HL-60 (cell line): ENCODE measurements at regions not wholly inside any gene's neighbourhood (a gene's known extent, or its start where the extent isn't known, plus 50 kb on each side); places are given as distances from the start of the nearest gene placed in this dataset.

Experiments
- GABPA ChIP-seq: IDR thresholded peaks from 2 replicates; pipeline ENCODE4 v1.6.1; 2012; ENCODE audit warnings: low read depth
- POLR2AphosphoS5 ChIP-seq: IDR thresholded peaks from 2 replicates; pipeline ENCODE4 v1.6.1; 2012; ENCODE audit warnings: low read depth
- TF ChIP-seq, protein P1 (sequence below): IDR thresholded peaks from one replicate; pipeline ENCODE4 v1.5.1; 2011; ENCODE audit warnings: low read length, control low read depth, inconsistent platforms; ENCODE audit not compliant: insufficient read depth
- TF ChIP-seq, protein P2 (sequence below): IDR thresholded peaks from 2 replicates; pipeline ENCODE4 v1.6.1; 2012; ENCODE audit warnings: low read depth; ENCODE audit not compliant: insufficient replicate concordance

DNA sequence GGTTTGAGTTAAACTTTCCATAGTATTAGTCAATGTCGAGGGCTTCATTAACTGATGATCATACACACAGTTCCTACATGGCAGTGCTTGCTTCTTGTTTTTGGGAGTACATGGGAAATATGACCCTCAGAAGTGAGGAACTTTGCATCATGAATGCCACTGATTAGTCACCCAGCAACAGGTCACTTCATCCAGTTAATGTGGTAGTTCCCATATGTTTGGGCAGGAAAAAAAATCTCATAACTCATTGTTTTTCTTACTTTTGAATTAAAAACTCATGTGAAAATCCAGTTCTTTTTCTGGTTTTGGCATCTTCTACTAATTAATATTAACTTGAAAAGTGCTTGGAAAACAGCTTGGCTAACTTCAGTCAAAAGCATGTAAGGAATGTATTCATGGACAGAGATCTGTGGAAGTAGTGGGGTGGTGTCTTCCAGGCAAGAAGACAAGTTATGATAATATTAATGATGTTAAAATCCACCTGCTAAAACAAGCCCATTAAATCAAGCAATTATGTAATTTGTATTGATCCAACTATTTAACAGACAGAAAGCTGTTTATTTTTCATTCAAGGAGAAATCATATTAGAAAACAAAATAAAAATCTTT is 309.1 kb upstream of the NAV3 start:
- TF ChIP-seq, protein P1, sequence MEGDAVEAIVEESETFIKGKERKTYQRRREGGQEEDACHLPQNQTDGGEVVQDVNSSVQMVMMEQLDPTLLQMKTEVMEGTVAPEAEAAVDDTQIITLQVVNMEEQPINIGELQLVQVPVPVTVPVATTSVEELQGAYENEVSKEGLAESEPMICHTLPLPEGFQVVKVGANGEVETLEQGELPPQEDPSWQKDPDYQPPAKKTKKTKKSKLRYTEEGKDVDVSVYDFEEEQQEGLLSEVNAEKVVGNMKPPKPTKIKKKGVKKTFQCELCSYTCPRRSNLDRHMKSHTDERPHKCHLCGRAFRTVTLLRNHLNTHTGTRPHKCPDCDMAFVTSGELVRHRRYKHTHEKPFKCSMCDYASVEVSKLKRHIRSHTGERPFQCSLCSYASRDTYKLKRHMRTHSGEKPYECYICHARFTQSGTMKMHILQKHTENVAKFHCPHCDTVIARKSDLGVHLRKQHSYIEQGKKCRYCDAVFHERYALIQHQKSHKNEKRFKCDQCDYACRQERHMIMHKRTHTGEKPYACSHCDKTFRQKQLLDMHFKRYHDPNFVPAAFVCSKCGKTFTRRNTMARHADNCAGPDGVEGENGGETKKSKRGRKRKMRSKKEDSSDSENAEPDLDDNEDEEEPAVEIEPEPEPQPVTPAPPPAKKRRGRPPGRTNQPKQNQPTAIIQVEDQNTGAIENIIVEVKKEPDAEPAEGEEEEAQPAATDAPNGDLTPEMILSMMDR: no peak
- TF ChIP-seq GABPA: no peak
- TF ChIP-seq POLR2AphosphoS5: no peak
- TF ChIP-seq, protein P2, sequence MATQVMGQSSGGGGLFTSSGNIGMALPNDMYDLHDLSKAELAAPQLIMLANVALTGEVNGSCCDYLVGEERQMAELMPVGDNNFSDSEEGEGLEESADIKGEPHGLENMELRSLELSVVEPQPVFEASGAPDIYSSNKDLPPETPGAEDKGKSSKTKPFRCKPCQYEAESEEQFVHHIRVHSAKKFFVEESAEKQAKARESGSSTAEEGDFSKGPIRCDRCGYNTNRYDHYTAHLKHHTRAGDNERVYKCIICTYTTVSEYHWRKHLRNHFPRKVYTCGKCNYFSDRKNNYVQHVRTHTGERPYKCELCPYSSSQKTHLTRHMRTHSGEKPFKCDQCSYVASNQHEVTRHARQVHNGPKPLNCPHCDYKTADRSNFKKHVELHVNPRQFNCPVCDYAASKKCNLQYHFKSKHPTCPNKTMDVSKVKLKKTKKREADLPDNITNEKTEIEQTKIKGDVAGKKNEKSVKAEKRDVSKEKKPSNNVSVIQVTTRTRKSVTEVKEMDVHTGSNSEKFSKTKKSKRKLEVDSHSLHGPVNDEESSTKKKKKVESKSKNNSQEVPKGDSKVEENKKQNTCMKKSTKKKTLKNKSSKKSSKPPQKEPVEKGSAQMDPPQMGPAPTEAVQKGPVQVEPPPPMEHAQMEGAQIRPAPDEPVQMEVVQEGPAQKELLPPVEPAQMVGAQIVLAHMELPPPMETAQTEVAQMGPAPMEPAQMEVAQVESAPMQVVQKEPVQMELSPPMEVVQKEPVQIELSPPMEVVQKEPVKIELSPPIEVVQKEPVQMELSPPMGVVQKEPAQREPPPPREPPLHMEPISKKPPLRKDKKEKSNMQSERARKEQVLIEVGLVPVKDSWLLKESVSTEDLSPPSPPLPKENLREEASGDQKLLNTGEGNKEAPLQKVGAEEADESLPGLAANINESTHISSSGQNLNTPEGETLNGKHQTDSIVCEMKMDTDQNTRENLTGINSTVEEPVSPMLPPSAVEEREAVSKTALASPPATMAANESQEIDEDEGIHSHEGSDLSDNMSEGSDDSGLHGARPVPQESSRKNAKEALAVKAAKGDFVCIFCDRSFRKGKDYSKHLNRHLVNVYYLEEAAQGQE: no peak
